Upper lobe of left lung (tissue), 4 donors: ENCODE measurements at regions not wholly inside any gene's neighbourhood (a gene's known extent, or its start where the extent isn't known, plus 50 kb on each side); places are given as distances from the start of the nearest gene placed in this dataset.

ENCODE experiments used
- CTCF ChIP-seq, 6 experiments: fragments of 450-650 bp in 4 of 6; fragments of 200-600 bp in 2 of 6; sonication (generic) in 2 of 6; IDR thresholded peaks; one replicate each; pipeline ENCODE4 v1.5.1; 2016 to 2019; ENCODE audit warnings: antibody characterized with exemption in 6 of 6
- EP300 ChIP-seq, 4 donors: sonication (generic); formaldehyde crosslinking; IDR thresholded peaks; one replicate each; pipeline ENCODE4 v1.5.1; 2017; ENCODE audit warnings: antibody characterized with exemption in 4 of 4, control low read depth in 2 of 4

GRCh38 chr4:159018062-159018629 lies 84.7 kb upstream of the RAPGEF2 start:
- TF ChIP-seq CTCF (IDR thresholded peaks at IDR 0.05), result no peak
- no peak for TF ChIP-seq EP300 (IDR thresholded peaks at IDR 0.05)
